HG03520 (cell line): ENCODE measurements at regions not wholly inside any gene's neighbourhood (a gene's known extent, or its start where the extent isn't known, plus 50 kb on each side); places are given as distances from the start of the nearest gene placed in this dataset.

Source experiments
- ATAC-seq: cut with Tn5 transposase; IDR thresholded peaks from one replicate; pipeline ENCODE4 v1.9.1; 2021; ENCODE audit warnings: mild to moderate bottlenecking, moderate library complexity; ENCODE audit not compliant: unreplicated experiment

DNA sequence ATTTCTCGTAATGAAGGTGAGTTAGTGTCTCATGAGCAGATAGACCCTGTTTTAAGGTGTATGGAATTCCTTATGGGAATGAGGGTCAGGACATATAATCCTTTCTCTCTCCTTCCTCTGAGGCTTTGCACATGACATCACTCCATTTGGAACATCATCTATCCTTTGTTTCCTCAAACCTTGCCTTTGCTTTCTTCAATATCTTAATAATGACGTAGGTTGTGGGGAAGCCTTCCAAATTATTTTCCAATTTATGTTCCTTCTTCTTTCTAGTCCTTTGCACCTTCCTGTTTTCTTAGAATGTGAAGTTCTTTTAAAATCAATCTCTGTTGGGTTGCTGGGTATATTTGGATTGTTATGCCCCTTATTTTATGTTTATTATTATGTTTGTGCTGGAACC lies 502.9 kb upstream of the STXBP6 start:
- no peak for ATAC-seq

DNA sequence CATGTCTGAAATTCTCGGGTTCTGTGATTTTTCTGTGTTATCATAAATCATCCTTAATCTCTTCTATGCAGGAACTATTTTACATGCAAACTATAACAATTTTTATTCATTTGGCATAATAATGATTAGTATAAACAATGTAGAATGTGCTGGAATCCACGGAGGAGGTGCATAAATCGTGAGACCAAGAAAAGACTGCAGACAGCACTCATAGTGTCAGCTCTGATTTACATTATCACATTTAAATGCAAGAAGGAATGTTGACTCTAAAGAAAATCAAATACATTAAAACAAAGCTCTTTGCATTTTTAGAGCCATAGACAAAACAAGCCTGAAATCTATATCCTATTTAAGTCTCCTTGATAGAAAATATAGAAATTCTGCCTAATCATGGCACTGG lies 501.7 kb upstream of the STXBP6 start:
- no peak for ATAC-seq

DNA sequence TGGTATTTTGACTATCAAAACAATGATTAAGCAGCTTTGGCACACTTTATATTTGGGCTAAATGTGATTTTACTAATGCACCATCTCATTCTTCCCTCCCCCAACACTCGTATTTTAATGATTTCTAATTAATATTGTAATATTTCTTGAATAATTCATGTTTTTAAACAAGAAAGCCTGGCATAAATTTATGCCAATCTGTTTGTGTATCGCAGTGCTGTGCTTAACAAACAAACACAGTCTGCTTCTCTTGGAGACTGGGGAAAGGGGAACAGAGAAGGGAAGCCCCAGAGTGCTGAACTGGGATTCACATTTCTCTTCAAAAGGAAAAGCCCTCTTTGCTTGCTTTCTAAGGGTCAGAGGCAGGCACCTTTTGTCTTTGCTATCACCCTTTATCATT lies 496.9 kb upstream of the STXBP6 start:
- ATAC-seq, result no peak

DNA sequence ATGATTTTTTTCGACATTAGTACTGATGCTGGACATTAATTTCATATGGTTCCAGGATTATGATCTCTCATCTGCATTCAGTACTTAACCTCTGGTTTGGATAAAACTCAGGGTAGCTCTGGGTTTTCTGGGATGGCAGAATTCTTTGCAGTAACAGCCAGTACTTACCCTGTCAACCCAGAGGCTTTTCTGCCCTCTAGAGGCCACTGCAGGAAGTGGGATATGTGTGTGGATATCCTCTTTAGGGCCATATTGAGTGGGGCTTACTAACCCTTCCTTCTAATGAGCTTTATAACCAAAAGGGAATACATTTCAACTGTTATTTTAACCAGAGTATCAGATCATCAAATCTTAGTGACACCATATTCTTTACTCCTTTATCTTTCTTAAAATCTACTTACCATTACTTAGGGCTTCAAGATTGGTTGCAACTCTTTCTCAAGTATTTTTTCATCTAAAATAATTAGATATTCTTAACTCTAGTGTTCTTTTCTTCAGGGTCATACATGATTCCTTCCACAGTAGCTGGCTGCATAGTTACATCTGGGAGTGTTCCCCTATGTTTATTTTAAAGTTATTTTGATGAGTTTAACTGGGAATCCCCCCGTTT lies 488.0 kb upstream of the STXBP6 start:
- ATAC-seq, result no peak

DNA sequence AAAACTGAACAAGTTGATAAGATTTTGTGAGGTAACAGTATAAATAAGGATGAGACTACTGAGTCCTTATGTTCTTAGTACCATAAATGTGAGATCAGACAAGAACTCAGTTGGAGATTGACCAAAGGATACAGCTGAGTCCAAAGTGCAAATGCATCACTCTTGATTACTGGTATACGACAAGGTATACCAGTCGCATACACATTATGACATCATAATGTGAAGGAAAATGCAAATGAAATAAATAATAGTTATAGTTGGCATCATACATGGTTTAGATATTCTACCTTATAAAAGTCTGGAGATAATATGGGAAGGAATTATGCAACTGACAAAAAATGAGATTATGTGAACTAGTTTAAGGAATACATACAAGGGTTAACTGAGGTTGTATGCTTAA lies 476.3 kb upstream of the STXBP6 start:
- no peak for ATAC-seq

DNA sequence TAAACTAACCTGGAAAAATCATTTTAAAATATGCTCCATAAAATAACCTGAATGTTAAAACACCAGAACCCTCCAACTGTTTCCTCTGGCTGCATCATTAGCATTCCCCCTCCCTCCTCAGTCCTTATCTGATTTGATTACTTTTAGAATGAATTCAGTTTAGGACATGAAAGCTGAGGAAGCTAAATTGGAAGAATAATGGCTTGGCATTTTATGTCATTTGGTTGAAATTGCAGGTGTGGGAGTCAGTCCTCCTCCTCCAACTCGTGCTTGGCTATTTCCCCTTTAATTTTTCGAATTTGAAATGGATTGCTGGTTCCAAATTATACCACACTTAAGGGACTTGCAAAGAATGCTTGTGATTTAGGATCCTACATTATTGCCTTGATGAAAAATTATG lies 473.0 kb upstream of the STXBP6 start:
- no peak for ATAC-seq

DNA sequence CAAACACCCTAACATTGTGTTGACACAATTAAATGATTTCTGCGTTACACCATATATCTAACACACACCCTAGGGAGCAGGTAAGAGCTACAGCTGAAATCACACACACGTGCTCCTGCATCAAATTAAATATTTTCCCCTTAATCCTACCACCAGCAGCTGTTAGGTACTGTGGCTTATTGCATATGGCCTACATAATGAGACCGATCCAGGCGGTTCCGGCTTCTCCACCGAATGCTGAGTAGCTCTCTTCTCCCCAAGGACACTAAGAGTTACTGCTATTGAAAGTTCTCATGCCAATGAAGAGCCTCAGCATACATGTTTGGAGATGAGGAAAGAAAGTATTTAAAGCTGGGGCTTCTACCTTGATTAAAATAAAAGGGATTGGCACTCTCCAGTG lies 472.2 kb upstream of the STXBP6 start:
- no peak for ATAC-seq

DNA sequence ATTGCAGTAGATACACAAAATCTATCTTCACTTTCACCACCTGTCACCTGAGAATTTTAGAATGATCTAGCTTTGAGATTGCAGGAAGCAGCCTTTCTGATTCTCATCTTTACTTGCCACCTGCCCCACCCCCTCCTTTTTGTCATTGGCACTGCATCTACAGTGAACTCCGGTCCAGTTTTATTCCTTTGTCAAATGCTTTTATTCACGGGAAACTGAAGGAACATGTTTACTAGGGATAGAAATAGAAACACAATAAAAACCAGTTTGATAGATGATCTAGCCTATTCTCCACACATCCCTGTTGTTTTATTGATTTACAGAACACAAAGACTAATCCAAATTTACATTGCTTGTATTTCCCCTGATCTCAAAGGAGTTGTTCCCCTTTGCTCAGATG lies 471.7 kb upstream of the STXBP6 start:
- no peak for ATAC-seq

DNA sequence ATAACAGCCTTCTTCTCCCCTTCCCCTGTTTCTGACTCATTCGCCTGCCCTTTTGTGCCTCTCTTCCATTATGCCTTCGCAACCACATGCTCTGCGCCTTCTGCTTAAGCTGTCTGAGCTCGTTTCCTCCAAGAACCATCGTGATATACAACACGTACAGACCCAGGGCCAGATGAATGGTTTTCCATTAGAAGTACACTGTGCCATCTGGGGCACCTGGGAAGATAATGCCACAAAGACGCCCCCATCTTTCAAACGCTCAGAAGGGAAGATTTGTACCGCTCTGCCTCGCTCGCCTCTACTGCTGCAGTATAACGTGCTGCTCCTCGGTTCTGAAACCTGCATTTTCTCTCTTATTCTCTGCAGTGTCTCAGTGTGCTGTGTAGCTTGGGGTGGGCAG lies 470.9 kb upstream of the STXBP6 start:
- ATAC-seq, result no peak

DNA sequence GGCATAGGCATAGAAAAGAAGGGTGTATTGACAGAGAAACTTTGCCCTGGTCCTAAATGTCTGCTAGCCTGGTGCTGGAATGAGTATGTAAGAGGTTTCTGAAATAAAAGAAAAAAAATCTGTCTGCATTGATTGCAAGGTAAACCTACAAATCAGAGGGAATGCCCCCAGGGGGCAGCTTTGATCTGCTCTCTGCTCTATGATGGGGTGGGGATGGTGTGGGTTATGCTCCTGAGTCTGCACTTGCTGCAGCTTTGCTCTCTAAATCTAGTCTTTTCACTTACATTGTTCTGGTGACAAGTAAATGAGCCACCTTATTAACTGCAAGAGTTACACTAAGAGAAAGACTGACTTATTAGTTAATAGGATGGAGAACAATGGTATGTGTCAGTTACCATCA lies 468.4 kb upstream of the STXBP6 start:
- ATAC-seq, result no peak

DNA sequence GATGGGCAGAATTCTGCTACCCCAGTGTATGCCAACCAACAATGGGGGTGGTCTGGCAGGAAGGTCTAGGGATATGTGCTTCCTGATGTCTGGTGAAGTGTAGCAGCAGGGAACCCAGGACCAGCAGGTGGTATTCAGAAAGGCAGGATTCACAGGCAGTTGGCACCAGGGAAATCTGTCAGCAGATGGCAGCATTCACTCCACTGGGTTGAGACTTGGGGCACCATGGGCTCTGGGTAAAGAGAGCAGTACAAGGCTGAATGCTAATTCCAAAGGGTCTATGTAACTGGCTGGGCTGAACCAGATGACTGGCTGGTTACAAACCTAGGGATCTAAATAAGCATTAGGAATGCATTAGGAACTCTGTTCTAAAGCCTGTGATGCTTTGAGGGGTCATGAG lies 466.9 kb upstream of the STXBP6 start:
- ATAC-seq, result no peak

DNA sequence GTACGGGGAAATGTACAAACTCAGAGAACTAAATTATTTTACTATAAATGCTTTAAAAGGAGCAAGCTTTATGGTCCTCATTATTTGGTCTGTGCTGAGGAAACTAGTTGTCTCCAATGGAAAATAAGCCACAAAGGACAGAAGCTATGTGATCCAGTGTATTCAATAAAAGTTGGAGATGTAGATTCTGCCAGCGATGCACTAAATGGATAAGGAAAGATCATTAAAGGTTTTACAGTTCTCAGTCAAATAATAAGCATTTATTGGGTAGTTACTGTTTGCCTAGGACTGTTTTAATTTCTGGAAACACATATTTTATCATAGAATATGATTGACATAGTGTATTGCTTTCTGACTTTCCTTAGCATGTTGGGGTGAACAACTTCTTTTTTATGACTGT lies 458.9 kb upstream of the STXBP6 start:
- no peak for ATAC-seq

DNA sequence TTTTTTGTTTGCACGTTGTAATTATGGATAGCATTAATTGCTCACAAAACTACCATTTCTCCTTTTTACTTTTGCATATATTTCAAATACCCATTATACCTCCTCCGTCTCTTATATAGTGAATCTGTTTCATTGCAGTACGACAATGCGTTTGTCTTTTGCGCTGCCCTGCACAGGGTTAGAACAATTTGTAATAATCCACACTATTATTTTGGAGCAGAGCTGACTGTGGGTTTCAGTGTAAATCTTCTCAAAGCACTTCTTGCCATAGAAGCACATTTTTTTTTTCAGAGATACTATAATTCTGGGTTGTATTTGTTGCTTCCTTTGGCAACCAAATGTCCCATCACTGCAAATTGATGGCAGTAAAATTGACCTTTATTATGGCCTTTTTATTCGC lies 451.8 kb upstream of the STXBP6 start:
- no peak for ATAC-seq

DNA sequence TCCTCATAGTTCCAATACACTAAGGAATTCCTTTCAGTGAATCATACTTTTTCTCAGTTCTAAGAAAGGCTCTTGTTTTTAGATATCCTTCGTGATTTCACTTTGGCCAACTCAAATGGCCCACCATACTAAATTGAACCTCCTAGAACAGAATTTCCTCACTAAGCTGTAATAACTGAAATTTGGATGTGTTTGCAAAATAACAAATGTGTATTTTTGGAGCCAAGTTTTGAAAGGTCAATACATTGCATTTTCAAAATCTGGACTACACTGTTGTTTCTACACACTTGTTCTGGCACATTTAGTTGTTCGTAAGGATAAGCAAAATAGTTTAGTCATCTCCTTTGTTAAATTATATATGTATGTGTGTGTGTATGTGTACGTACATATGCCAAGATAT lies 439.0 kb upstream of the STXBP6 start:
- no peak for ATAC-seq

DNA sequence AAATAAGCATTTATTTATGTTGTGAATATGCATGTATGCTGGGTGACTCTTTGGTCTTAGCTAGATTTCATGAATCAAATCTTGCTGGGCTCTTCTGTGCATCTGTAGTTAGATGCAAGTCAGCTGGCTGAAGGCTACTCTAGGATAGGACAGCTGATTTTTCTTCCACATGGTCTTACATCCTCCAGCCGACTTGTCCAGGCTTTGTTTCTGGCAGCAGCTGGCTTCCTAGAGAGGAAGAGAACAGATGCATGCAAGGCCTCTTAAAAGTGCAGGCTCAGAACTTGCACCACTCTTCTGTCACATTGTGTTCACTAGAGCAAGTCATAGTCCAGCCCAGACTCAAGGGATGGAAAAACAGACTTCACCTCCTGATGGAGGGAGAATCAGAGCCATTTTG lies 435.4 kb upstream of the STXBP6 start:
- ATAC-seq, result no peak

DNA sequence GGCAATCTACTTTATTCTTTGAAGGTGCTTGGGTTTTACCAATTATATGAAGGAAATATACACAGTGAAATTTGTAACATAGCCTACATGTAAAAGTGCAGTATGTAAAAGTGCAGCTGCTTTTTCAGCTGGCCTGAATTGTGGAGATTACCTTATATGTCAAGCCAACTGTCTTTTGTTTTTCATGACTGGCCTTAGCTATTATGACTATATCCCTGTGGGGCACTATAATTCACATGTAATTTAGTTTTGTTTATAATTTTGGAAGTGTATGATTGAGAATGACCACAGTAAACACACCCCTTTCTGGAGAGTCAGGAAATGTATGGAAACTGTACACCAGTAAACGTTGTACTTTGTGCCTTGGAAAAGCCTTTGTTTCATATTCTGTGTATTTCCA lies 435.0 kb upstream of the STXBP6 start:
- ATAC-seq, result no peak

DNA sequence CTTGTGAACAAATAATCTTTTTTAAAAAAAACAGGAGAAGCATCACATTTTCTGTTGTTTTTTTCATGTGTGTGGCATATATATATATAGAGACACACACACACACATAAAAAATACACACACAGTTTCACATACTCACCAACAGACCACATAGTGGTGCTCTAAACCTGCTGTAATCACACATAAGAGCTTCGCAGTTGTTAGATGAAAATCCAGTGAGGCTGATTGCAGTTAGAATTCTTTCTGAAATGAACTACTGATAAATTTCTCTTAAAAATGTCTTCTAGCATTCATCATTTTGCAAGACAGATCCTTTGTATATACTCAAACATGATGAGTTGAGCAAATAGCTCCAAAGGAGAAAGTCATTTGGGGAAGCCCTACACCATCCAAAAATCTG lies 434.3 kb upstream of the STXBP6 start:
- no peak for ATAC-seq

DNA sequence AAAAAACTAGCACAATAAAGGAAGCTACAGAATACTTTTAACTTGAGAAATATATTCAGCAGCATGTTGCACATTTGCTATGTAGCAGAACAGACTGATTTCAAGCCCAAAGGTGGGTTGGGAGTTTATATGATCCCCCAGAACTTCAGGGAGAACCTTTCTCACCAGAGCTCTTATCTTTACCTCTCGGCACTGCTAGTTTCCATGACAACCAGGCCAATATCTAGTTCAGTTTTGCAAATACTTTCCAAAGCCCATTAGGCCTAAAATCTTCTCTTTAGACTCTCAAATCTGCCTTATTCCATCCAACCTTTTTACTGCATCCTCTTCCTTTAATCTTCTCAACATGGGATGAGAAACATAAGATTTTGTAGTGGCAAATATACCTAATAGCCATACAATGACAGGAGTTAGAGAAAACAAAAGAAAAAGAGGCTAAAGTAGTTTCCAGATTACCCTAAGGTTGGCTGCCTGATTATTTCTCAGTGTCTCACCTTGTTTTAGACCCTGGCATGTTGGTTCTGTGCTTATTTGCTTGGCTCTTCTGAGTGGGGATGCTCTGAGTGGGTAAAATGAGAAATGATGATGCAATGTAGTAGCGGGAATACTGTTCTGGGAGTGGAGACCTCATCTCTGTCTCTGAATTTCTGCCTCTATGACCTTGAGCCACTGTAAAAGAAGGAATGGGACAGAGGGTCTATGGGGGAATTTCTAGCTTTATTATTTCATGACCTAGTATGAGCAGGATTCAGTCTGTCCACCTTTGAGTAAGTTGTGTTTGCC lies 427.6 kb upstream of the STXBP6 start:
- ATAC-seq, result no peak

DNA sequence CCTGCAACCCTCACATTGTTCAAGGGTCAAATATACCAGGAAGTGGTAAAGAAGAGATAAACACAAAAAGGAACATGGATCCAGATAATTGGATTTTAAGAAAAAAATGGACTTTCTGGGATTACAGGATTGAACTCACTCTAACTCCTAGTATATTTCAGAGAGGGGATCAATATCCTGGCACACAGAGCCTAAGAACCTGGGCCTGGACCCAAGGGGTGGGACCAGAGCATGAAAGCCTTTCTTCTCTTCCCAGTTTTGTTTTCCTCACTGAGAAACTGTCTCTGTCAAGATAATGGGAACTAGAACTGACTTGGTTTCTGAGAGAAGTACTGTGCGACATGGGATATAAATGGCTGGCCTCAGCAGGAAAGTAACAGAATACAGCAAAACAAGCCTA lies 422.8 kb upstream of the STXBP6 start:
- ATAC-seq, result no peak

DNA sequence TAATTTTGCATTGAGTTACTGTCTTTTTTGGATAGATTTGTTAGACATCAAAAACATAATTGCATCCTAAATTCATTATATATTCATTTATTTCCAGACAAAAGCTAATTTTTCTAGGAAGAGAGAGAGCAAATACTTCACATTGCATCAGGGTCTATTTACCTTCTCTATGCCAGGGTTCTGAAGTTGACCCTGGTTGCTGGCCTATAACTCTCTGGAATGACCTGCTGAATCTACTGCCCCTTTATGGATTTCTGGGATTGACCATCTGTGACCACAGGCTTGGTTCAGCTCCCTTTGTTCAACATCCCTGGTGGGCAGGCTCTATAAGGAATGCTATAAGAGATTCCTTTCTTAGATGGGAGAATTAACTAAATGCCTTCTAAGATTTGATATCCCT lies 414.8 kb upstream of the STXBP6 start:
- ATAC-seq, result no peak

DNA sequence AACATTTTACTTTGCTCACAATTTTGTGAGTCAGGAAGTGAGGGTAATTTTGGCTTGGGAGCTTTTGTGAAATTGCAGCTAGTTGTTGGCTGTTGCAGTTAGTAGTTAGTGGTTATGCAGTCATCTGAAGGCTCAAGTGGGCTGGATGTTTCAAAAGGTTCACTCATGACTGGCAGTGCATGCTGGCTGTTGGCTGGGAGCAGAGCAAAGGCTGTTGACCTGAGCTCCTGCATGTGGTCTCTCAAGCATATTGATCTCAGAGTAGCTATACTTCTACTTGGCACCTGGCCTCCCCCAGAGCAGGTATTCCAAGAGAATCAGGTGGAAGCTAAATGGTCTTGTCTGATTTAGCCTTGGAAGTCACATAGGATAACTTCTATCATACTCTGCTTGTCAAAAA lies 414.1 kb upstream of the STXBP6 start:
- no peak for ATAC-seq

DNA sequence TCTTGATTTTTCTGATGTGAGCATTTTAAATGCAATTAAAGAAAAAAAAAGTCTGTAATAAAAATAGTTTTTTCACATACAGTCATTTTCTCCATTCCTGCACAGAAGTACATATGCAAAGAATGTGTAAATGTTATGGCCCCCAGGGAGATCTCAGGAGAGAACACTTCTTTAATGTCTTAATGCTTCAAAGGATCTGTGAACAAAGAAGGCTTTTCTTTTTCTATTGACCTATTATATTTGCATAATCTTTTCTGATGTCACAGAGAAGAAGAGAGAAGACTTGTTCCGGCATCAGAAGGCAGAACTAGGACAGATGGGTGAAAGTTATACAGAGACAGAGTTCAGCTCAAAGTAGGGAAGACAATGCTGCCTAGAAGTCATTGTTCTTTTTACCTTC lies 413.5 kb upstream of the STXBP6 start:
- ATAC-seq, result no peak

DNA sequence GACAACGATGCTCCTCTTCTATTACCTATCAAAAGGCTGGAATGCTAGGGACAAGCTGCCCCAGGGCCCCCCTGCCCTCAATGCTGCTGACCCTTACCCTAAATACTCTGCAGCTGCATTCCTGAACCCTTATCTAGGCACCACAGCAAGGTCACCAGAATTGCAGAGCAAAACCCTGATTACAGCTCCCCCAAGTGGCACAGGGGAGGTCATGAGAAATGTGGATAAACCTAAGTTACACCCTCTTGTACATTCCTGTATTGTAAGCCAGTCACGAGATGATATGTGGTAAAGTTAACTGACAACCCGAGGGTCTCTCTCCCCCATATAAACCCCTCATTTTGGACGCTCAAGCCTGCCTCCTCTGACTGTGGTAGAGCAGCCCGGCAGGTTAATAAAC lies 411.8 kb upstream of the STXBP6 start:
- ATAC-seq, result no peak
